ENCODE measurements at regions not wholly inside any gene's neighbourhood (a gene's known extent, or its start where the extent isn't known, plus 50 kb on each side); places are given as distances from the start of the nearest gene placed in this dataset.

- TF ChIP-seq CTCF (IDR thresholded peaks at IDR 0.05) = no peak
- TF ChIP-seq POLR2A (IDR thresholded peaks at IDR 0.05) = no peak
These were observed 354.2 kb downstream of the CXCL12 start for GRCh38 chr10:44030738-44031137.
